ENCODE measurements at regions not wholly inside any gene's neighbourhood (a gene's known extent, or its start where the extent isn't known, plus 50 kb on each side); places are given as distances from the start of the nearest gene placed in this dataset.

GRCh38 chr16:79429381-79430190, 171.0 kb downstream of the MAF start:
- no peak for ATAC-seq

GRCh38 chr16:79426663-79427062, 173.9 kb downstream of the MAF start:
- no peaks in the 10 kb centered on the region for H3K36me3 ChIP-seq
- DNase-seq (no peak), ATAC-seq (no peak)
- H3K27me3 ChIP-seq (ENCODE audit: low read depth), result no peaks in the 10 kb centered on the region
- no peaks in the 10 kb centered on the region for H3K4me1 ChIP-seq
- H3K27ac ChIP-seq, result no peak overlapping the region
- intact Hi-C loops (cut with DNase I), result no loop called here
- H3K4me3 ChIP-seq, result no peak overlapping the region
- no peaks in the 10 kb centered on the region for H3K9me3 ChIP-seq
- TF ChIP-seq, protein P1, sequence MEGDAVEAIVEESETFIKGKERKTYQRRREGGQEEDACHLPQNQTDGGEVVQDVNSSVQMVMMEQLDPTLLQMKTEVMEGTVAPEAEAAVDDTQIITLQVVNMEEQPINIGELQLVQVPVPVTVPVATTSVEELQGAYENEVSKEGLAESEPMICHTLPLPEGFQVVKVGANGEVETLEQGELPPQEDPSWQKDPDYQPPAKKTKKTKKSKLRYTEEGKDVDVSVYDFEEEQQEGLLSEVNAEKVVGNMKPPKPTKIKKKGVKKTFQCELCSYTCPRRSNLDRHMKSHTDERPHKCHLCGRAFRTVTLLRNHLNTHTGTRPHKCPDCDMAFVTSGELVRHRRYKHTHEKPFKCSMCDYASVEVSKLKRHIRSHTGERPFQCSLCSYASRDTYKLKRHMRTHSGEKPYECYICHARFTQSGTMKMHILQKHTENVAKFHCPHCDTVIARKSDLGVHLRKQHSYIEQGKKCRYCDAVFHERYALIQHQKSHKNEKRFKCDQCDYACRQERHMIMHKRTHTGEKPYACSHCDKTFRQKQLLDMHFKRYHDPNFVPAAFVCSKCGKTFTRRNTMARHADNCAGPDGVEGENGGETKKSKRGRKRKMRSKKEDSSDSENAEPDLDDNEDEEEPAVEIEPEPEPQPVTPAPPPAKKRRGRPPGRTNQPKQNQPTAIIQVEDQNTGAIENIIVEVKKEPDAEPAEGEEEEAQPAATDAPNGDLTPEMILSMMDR (IDR thresholded peaks at IDR 0.05), result no peak

More at GRCh38 chr16:79429381-79430190, 171.0 kb downstream of the MAF start:
- no peaks in the 10 kb centered on the region for H3K36me3 ChIP-seq
- DNase-seq, result no peak
- H3K27ac ChIP-seq, result no peak overlapping the region
- intact Hi-C loops (cut with DNase I), result no loop called here
- TF ChIP-seq, protein P1 (IDR thresholded peaks at IDR 0.05), result no peak
- H3K27me3 ChIP-seq (ENCODE audit: low read depth), result no peaks in the 10 kb centered on the region
- H3K4me3 ChIP-seq, result no peak overlapping the region
- H3K4me1 ChIP-seq, result no peaks in the 10 kb centered on the region
- H3K9me3 ChIP-seq, result no peaks in the 10 kb centered on the region

GRCh38 chr16:79422064-79422463, 178.5 kb downstream of the MAF start:
- intact Hi-C loops (cut with DNase I), result no loop called here
- H3K4me3 ChIP-seq, result no peak overlapping the region

DNA sequence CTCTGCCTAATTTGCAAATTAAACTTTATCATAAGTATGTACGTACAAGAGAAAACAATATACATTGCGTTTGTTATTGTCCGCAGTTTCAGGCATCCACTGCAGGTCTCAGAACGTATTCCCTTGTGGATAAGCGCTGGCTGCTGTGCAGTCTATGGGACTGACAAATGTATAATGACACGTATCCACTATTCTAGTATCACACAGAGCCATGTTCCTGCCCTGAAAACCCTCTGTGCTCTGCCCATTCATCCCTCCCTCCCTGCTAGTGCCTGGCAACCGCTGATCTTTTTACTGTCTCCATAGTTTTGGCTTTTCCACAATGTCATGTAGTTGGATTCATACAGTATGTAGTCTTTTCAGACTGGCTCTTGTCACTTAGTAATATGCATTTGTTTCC, 179.4 kb downstream of the MAF start:
- Histone ChIP-seq H3K4me1 (peaks cover 23% of the 10 kb centered on the region), H3K27ac (no peak overlapping the region), H3K27me3 (ENCODE audit: low read depth) (no peaks in the 10 kb centered on the region), H3K4me3 (no peak overlapping the region), H3K9me3 (no peaks in the 10 kb centered on the region), H3K36me3 (no peaks in the 10 kb centered on the region)
- intact Hi-C loops (cut with DNase I), result no loop called here
- ATAC-seq (no peak), DNase-seq (no peak)
- TF ChIP-seq, protein P1 (IDR thresholded peaks at IDR 0.05), result no peak

More at GRCh38 chr16:79422064-79422463, 178.5 kb downstream of the MAF start:
- Histone ChIP-seq H3K4me1 (peaks cover 20% of the 10 kb centered on the region), H3K27ac (no peak overlapping the region), H3K9me3 (no peaks in the 10 kb centered on the region), H3K27me3 (ENCODE audit: low read depth) (no peaks in the 10 kb centered on the region), H3K36me3 (no peaks in the 10 kb centered on the region)
- DNase-seq (no peak), ATAC-seq (no peak)
- TF ChIP-seq, protein P1 (IDR thresholded peaks at IDR 0.05), result no peak

DNA sequence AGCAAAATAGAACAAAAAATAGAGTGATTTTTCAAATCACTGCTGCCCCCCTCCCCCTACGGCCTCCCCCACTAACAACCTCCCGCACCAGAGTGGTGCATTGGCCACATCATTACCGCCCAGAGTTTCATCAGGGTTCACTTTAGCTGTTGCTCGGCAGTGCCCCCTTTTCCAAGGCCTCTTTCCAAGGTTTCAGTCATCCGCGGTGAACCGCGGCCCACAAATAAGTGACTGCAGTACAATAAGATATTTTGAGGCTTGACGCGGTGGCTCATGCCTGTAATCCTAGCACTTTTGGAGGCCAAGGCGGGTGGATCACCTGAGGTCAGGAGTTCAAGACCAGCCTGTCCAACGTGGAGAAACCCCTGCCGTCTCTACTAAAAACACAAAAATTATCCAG, 180.0 kb downstream of the MAF start:
- Histone ChIP-seq H3K4me1 (peaks cover 23% of the 10 kb centered on the region), H3K27me3 (ENCODE audit: low read depth) (no peaks in the 10 kb centered on the region), H3K27ac (no peak overlapping the region), H3K9me3 (no peaks in the 10 kb centered on the region), H3K36me3 (no peaks in the 10 kb centered on the region), H3K4me3 (no peak overlapping the region)
- DNase-seq (no peak), ATAC-seq (no peak)
- TF ChIP-seq, protein P1 (IDR thresholded peaks at IDR 0.05), result no peak
- intact Hi-C loops (cut with DNase I), result no loop called here
